ENCODE measurements at regions not wholly inside any gene's neighbourhood (a gene's known extent, or its start where the extent isn't known, plus 50 kb on each side); places are given as distances from the start of the nearest gene placed in this dataset.
A peak's percentile ranks its signal among the peaks of the same experiment; 100 is the strongest.
"Not testable (repeated sequence)": the region's sequence is repeated elsewhere in the genome, so short reads cannot be mapped to it uniquely, and the experiment has no call there.

GRCh38 chr20:7090001-7090400 lies 322.5 kb downstream of the BMP2 start:
- no peak for DNase-seq

- DNase-seq: no peak
Measured at GRCh38 chr20:7090811-7091210, 323.3 kb downstream of the BMP2 start.

- no peak for DNase-seq
Measured at GRCh38 chr20:7091655-7092054, 324.2 kb downstream of the BMP2 start.

- peak in 1 of 2 donors; percentile 20 for DNase-seq
Measured at GRCh38 chr20:7094438-7094997, 327.0 kb downstream of the BMP2 start.

GRCh38 chr20:7106910-7107309 lies 339.4 kb downstream of the BMP2 start:
- DNase-seq: no peak

GRCh38 chr20:7108929-7109328 lies 341.4 kb downstream of the BMP2 start:
- DNase-seq: no peak

GRCh38 chr20:7113577-7114466 lies 346.3 kb downstream of the BMP2 start:
- DNase-seq: no peak

- no peak for DNase-seq
Measured at GRCh38 chr20:7123457-7123856, 356.0 kb downstream of the BMP2 start.

- DNase-seq: no peak
Measured at GRCh38 chr20:7124120-7124519, 356.6 kb downstream of the BMP2 start.

- DNase-seq: no peak
Measured at GRCh38 chr20:7136886-7137285, 369.4 kb downstream of the BMP2 start.

GRCh38 chr20:7137395-7138151 lies 370.1 kb downstream of the BMP2 start:
- DNase-seq: no peak

GRCh38 chr20:7144464-7144863 lies 377.0 kb downstream of the BMP2 start:
- no peak for DNase-seq

- no peak for DNase-seq
Measured at GRCh38 chr20:7146552-7147219, 379.2 kb downstream of the BMP2 start.

- DNase-seq: no peak
Measured at GRCh38 chr20:7147220-7147601, 379.7 kb downstream of the BMP2 start.

- no peak for DNase-seq
Measured at GRCh38 chr20:7151676-7152470, 384.4 kb downstream of the BMP2 start.

GRCh38 chr20:7155282-7155681 lies 387.8 kb downstream of the BMP2 start:
- DNase-seq: no peak

- DNase-seq: no peak
Measured at GRCh38 chr20:7155794-7156193, 388.3 kb downstream of the BMP2 start.

- DNase-seq: no peak
Measured at GRCh38 chr20:7159903-7160302, 392.4 kb downstream of the BMP2 start.

GRCh38 chr20:7161690-7162089 lies 394.2 kb downstream of the BMP2 start:
- DNase-seq: no peak

GRCh38 chr20:7171911-7172310 lies 404.4 kb downstream of the BMP2 start:
- DNase-seq: no peak

GRCh38 chr20:7174554-7174953 lies 407.1 kb downstream of the BMP2 start:
- no peak for DNase-seq

- DNase-seq: not testable (repeated sequence)
Measured at GRCh38 chr20:7175827-7176226, 408.3 kb downstream of the BMP2 start.

Measured in stimulated activated CD4-positive, alpha-beta T cell treated with anti-CD3 and anti-CD28 coated beads, Interleukin-2, amount 100 ng/mL, for 24 hours (primary cell).